HG03108 (cell line): ENCODE measurements at regions not wholly inside any gene's neighbourhood (a gene's known extent, or its start where the extent isn't known, plus 50 kb on each side); places are given as distances from the start of the nearest gene placed in this dataset.

ENCODE experiments used
- ATAC-seq: cut with Tn5 transposase; IDR thresholded peaks from one replicate; pipeline ENCODE4 v1.9.1; 2021; ENCODE audit warnings: moderate library complexity; ENCODE audit not compliant: unreplicated experiment

GRCh38 chr5:2460098-2460497, 291.4 kb downstream of the IRX2 start:
- no peak for ATAC-seq

GRCh38 chr5:2459251-2459650, 292.2 kb downstream of the IRX2 start:
- no peak for ATAC-seq

GRCh38 chr5:2455878-2456277, 295.6 kb downstream of the IRX2 start:
- ATAC-seq: no peak

GRCh38 chr5:2454876-2455275, 296.6 kb downstream of the IRX2 start:
- ATAC-seq: no peak

GRCh38 chr5:2453781-2454180, 297.7 kb downstream of the IRX2 start:
- ATAC-seq: no peak

GRCh38 chr5:2451100-2451499, 300.4 kb downstream of the IRX2 start:
- no peak for ATAC-seq

GRCh38 chr5:2442496-2443354, 308.8 kb downstream of the IRX2 start:
- no peak for ATAC-seq

GRCh38 chr5:2441495-2442180, 309.8 kb downstream of the IRX2 start:
- no peak for ATAC-seq

- ATAC-seq: no peak
Observed at GRCh38 chr5:2439608-2440007, 311.9 kb downstream of the IRX2 start.

- ATAC-seq: no peak
Observed at GRCh38 chr5:2433086-2433485, 318.4 kb downstream of the IRX2 start.

- no peak for ATAC-seq
Observed at GRCh38 chr5:2432076-2432920, 319.2 kb downstream of the IRX2 start.

- ATAC-seq: no peak
Observed at GRCh38 chr5:2430606-2431005, 320.9 kb downstream of the IRX2 start.

GRCh38 chr5:2427983-2428382, 323.5 kb downstream of the IRX2 start:
- ATAC-seq: no peak

GRCh38 chr5:2423634-2424033, 327.8 kb downstream of the IRX2 start:
- no peak for ATAC-seq

- ATAC-seq: no peak
Observed at GRCh38 chr5:2417301-2417700, 334.2 kb downstream of the IRX2 start.

GRCh38 chr5:2415678-2416077, 335.8 kb downstream of the IRX2 start:
- ATAC-seq: no peak

GRCh38 chr5:2410451-2410850, 341.0 kb downstream of the IRX2 start:
- no peak for ATAC-seq

GRCh38 chr5:2403296-2403695, 348.2 kb downstream of the IRX2 start:
- no peak for ATAC-seq

GRCh38 chr5:2399804-2400203, 351.7 kb downstream of the IRX2 start:
- no peak for ATAC-seq

- no peak for ATAC-seq
Observed at GRCh38 chr5:2399096-2399495, 352.4 kb downstream of the IRX2 start.

GRCh38 chr5:2393556-2393955, 357.9 kb downstream of the IRX2 start:
- ATAC-seq: no peak
